Common myeloid progenitor, CD34-positive (primary cell): ENCODE measurements at regions not wholly inside any gene's neighbourhood (a gene's known extent, or its start where the extent isn't known, plus 50 kb on each side); places are given as distances from the start of the nearest gene placed in this dataset.

ENCODE experiments used
- CTCF ChIA-PET: fragments of 350-600 bp; sonication (Branson Sonifier 250); formaldehyde crosslinking; loops from one replicate; lab custom pipeline; 2021; ENCODE audit warnings: antibody characterized with exemption; lab: Charles Lee
- POLR2A ChIA-PET: fragments of 350-600 bp; sonication (Branson Sonifier 250); formaldehyde crosslinking; loops from one replicate; lab custom pipeline; 2021; ENCODE audit warnings: antibody characterized with exemption; lab: Charles Lee
- DNase-seq, 3 donors: peaks; one replicate each; pipeline versions ENCODE4 v3.0.0 to v3.0.0-alpha.2; 2013
- H3K27ac ChIP-seq, 2 experiments: 1 replicate in 1 of 2; 2 replicates in 1 of 2; pipeline ENCODE4 v1.7.0; 2013; ENCODE audit warnings: inconsistent platforms in 2 of 2, low read length in 2 of 2, mild to moderate bottlenecking in 2 of 2, low read depth in 1 of 2, moderate library complexity in 1 of 2; ENCODE audit not compliant: severe bottlenecking in 2 of 2, insufficient read depth in 1 of 2, poor library complexity in 1 of 2
- H3K27me3 ChIP-seq, 5 experiments: replicated peaks in 2 of 5; 1 replicate in 3 of 5; 2 replicates in 2 of 5; pipeline versions ENCODE4 v1.6.1 to v1.7.0; 2013; ENCODE audit warnings: low read length in 4 of 5, mild to moderate bottlenecking in 2 of 5, moderate library complexity in 2 of 5, inconsistent platforms in 1 of 5; ENCODE audit not compliant: insufficient read depth in 5 of 5, control insufficient read depth in 4 of 5
- H3K36me3 ChIP-seq, 4 experiments: 1 replicate in 2 of 4; 2 replicates in 2 of 4; pipeline versions ENCODE4 v1.6.1 to v1.7.0; 2013; ENCODE audit warnings: low read length in 3 of 4, control low read depth in 1 of 4, mild to moderate bottlenecking in 1 of 4; ENCODE audit not compliant: control insufficient read depth in 4 of 4, insufficient read depth in 4 of 4
- H3K4me1 ChIP-seq, 4 experiments: 1 replicate in 3 of 4; 2 replicates in 1 of 4; pipeline versions ENCODE4 v1.6.1 to v1.7.1; 2013; ENCODE audit warnings: low read length in 3 of 4, mild to moderate bottlenecking in 3 of 4, control low read depth in 1 of 4, inconsistent platforms in 1 of 4, moderate library complexity in 1 of 4; ENCODE audit not compliant: control insufficient read depth in 4 of 4, insufficient read depth in 4 of 4; ENCODE audit errors: control extremely low read depth in 1 of 4
- H3K4me3 ChIP-seq, 7 experiments: 1 replicate in 4 of 7; 2 replicates in 3 of 7; pipeline versions ENCODE4 v1.5.1 to v1.7.0; 2013; ENCODE audit warnings: mild to moderate bottlenecking in 7 of 7, low read length in 6 of 7, moderate library complexity in 6 of 7, inconsistent platforms in 2 of 7, low read depth in 2 of 7, control low read depth in 1 of 7; ENCODE audit not compliant: insufficient read depth in 4 of 7, control insufficient read depth in 1 of 7; ENCODE audit errors: extremely low read depth in 1 of 7
- H3K9me3 ChIP-seq, 5 experiments: 1 replicate in 4 of 5; 2 replicates in 1 of 5; pipeline versions ENCODE4 v1.6.1 to v1.7.1; 2013; ENCODE audit warnings: low read length in 4 of 5, mild to moderate bottlenecking in 2 of 5, inconsistent platforms in 1 of 5, low read depth in 1 of 5, moderate library complexity in 1 of 5; ENCODE audit not compliant: control insufficient read depth in 4 of 5, insufficient read depth in 2 of 5; ENCODE audit errors: control extremely low read depth in 1 of 5
- WGBS: methylation state at CpG from one replicate; pipeline ENCODE4 v1.1.5; 2013; ENCODE audit not compliant: insufficient coverage; 5-methylcytosine and 5-hydroxymethylcytosine counted together

DNA sequence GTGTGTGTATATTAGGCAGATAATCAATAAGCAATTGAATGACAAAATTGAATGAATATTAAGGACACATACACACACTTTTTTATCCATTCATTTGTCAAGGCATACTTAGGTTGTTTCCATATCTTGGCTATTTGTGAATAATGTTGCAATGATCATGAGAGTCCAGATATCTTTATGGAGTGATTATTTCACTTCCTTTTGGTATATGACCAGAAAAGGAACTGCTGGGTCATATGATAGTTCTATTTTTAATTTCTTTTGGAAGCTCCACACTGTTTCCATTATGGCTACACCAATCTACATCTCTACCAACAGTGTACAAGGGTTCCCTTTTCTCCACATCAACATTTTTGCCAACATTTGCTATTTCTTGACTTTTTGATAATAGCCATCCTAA lies 137.7 kb upstream of the PAPPA start:
- Histone ChIP-seq H3K4me1 (no peaks in the 10 kb centered on the region), H3K36me3 (no peaks in the 10 kb centered on the region), H3K27me3 (no peaks in the 10 kb centered on the region), H3K27ac (no peak overlapping the region), H3K4me3 (no peak overlapping the region), H3K9me3 (no peaks in the 10 kb centered on the region)
- ChIA-PET POLR2A (no interaction called here), CTCF (no interaction called here)
- no peak for DNase-seq

DNA sequence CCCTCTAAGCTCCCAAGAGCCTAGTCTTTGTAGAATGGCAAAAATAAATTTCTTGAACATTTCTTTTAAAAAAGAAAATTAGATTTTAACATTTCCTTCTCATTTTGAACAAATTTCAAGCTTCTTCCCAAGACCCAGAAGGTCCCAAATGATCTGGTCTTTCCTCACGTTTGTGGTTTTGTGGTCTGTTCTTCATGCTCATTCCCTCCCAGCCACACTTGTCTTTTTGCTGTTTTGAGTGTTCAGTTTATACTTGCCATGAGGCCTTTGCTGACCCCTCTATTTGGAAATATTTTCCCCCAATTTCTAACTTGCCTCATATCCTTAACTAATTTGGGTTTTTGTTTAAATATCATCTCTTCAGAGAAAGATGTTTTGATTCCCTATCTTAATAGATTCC lies 133.4 kb upstream of the PAPPA start:
- no peak for DNase-seq
- H3K4me1 ChIP-seq: no peaks in the 10 kb centered on the region
- no peaks in the 10 kb centered on the region for H3K36me3 ChIP-seq
- ChIA-PET CTCF (no interaction called here), POLR2A (no interaction called here)
- WGBS: 60% methylated on average over 1 of the region's 1 CpG
- H3K27me3 ChIP-seq: no peaks in the 10 kb centered on the region
- no peak overlapping the region for H3K27ac ChIP-seq
- H3K4me3 ChIP-seq: no peak overlapping the region
- no peaks in the 10 kb centered on the region for H3K9me3 ChIP-seq

DNA sequence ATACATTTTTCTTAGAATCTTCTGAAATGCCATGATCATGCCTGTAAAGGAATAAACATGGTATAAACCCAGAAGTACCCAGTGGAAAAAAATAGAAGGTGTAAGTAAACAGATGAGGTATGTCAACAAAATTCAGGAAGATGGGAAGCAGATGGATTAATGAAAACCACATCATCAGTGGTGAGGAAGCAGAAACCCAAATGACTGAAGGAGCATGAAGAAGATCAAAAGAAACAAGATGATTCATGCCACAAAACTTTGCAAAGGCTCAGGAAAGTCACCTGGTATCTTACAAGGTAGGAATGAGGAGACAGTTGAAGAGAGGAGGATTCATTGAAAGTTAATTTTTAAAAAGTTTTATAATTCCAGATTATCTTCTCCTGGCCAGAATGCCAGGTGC lies 132.8 kb upstream of the PAPPA start:
- Histone ChIP-seq H3K4me3 (no peak overlapping the region), H3K27ac (no peak overlapping the region), H3K36me3 (no peaks in the 10 kb centered on the region), H3K9me3 (no peaks in the 10 kb centered on the region), H3K4me1 (no peaks in the 10 kb centered on the region), H3K27me3 (no peaks in the 10 kb centered on the region)
- ChIA-PET POLR2A (no interaction called here), CTCF (interaction anchor here (1.0 kb wide), 1 partner anchor 13 kb away, joined by 3 read pairs; no protein-coding TSS in a partner anchor)
- no peak for DNase-seq

DNA sequence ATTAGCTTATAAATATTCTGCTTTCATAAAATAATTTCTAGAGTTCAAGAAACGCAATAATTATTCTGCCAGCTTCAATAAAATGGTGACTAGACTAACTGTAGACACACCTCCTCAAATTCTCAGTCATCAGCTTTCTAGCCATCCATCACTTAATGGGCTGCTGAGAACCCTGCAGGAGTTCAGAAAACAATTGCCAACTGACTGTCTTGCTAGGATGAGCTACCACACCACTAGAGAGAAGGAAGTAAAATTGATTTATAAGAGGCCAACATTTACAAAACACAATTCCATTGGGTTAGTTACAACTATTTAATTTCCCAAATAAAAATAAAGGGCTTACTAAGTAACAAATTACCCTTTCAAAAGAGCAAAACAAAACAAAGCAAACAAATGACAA lies 126.5 kb upstream of the PAPPA start:
- H3K36me3 ChIP-seq: no peaks in the 10 kb centered on the region
- CTCF ChIA-PET: no interaction called here
- WGBS: no CpG with 5 or more reads among the region's 1 CpG
- POLR2A ChIA-PET: no interaction called here
- peaks cover 0 to 4% (median 1%) of the 10 kb centered on the region in 5 experiments for H3K9me3 ChIP-seq
- H3K4me3 ChIP-seq: no peak overlapping the region
- H3K4me1 ChIP-seq: no peaks in the 10 kb centered on the region
- H3K27ac ChIP-seq: no peak overlapping the region
- DNase-seq: no peak
- H3K27me3 ChIP-seq: no peaks in the 10 kb centered on the region

DNA sequence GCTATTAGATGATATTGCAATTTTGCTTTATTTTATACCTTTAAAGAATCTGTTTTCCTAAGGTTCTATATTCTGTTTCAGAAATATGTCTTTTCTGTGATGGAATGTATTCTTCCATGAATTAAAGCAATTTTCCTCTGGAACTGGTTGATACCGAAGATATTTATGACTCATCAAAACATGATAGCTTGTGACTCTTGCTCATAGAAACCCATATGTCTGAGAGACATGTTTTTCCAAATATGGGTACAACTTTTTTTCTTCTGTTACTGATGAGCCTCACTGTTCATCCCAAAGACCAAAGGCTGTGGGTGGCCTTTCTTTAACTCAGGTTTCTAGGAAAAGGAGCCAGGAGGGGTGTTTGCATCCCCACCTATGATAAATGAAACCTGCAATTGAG lies 126.1 kb upstream of the PAPPA start:
- Histone ChIP-seq H3K4me3 (no peak overlapping the region), H3K9me3 (peaks cover 0 to 4% (median 1%) of the 10 kb centered on the region in 5 experiments), H3K27me3 (no peaks in the 10 kb centered on the region), H3K27ac (no peak overlapping the region), H3K36me3 (no peaks in the 10 kb centered on the region), H3K4me1 (no peaks in the 10 kb centered on the region)
- POLR2A ChIA-PET: no interaction called here
- CTCF ChIA-PET: no interaction called here
- no CpG with 5 or more reads among the region's 1 CpG for WGBS
- DNase-seq: no peak

DNA sequence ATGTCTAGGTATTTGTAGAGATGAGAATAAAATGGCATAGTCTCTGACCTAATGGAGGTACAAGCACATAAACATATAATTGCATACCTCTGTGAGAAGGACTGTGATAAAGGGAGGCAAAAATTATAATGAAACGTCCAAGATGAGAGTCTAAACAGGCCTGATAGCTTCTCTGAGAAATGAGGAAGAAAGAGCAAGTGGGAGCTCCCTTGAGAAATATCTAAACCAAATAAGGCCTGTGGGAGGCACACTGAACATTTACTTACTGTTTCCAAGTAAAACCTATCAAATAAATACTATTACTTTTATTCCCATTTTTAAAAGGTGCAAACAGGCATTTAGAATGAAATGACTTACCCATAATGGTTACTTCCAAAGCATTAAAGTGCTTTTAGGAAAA lies 125.6 kb upstream of the PAPPA start:
- no peaks in the 10 kb centered on the region for H3K27me3 ChIP-seq
- H3K36me3 ChIP-seq: no peaks in the 10 kb centered on the region
- ChIA-PET POLR2A (no interaction called here), CTCF (no interaction called here)
- no peak for DNase-seq
- peaks cover 0 to 6% (median 1%) of the 10 kb centered on the region in 5 experiments for H3K9me3 ChIP-seq
- H3K27ac ChIP-seq: no peak overlapping the region
- H3K4me3 ChIP-seq: no peak overlapping the region
- H3K4me1 ChIP-seq: no peaks in the 10 kb centered on the region
- WGBS: 80% methylated on average over 1 of the region's 1 CpG

DNA sequence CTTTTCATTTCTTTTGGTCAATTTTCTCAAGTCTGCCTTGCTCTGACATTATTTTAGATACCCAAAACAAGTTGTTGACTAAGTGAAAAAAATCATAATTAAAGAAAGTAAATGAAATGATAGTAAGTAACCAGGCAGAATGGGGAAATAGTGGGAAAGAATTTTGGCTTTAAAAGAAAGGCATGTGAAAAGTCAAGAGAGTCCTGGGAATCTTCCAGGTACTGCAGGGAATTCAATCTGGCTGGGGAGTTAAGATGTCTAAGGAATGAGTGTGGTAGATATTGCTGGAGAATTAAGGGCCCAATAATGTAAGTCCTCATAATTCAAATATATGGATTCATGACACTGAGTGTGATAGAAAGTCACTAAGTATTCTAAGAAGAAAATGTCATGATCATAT lies 123.1 kb upstream of the PAPPA start:
- H3K27ac ChIP-seq: no peak overlapping the region
- DNase-seq: no peak
- H3K9me3 ChIP-seq: peaks cover 0 to 6% (median 1%) of the 10 kb centered on the region in 5 experiments
- no peak overlapping the region for H3K4me3 ChIP-seq
- CTCF ChIA-PET: no interaction called here
- H3K27me3 ChIP-seq: no peaks in the 10 kb centered on the region
- no peaks in the 10 kb centered on the region for H3K36me3 ChIP-seq
- POLR2A ChIA-PET: no interaction called here
- H3K4me1 ChIP-seq: no peaks in the 10 kb centered on the region
